HepG2 (cell line): ENCODE measurements at regions not wholly inside any gene's neighbourhood (a gene's known extent, or its start where the extent isn't known, plus 50 kb on each side); places are given as distances from the start of the nearest gene placed in this dataset. TPM values are rescaled to one million over a fixed set of nuclear protein-coding genes. Genes with fewer than 3 reads are reported as not detected.

Experiments used
- ATAC-seq: fragments of 200-7000 bp; cut with Tn5 transposase; 3 replicates; pipeline ENCODE4 v1.9.1; 2020; ENCODE audit warnings: mild to moderate bottlenecking, moderate library complexity
- BruUV-seq: library from RNA; stranded (reverse); fragments of 400-500 nt; replicated peaks from 2 replicates; lab custom pipeline; 2021; lab: Mats Ljungman, UMichigan
- CTCF ChIA-PET: fragments of 300-600 bp; formaldehyde crosslinking; extraction: SDS; loops from one replicate; lab custom pipeline; 2021; ENCODE audit warnings: low total read pairs, inconsistent platforms, low intra/inter-chr PET ratio; lab: Yijun Ruan, JAX
- POLR2A ChIA-PET: fragments of 350-600 bp; sonication (Branson Sonifier 250); formaldehyde crosslinking; loops from one replicate; lab custom pipeline; 2020; ENCODE audit warnings: antibody characterized with exemption, inconsistent platforms; lab: Yijun Ruan, JAX
- DNase-seq: peaks from one replicate; pipeline ENCODE4 v3.0.0-alpha.2; 2015; ENCODE audit warnings: low spot score
- FAIRE-seq: peaks from 3 replicates; lab custom pipeline; 2011; peaks lifted over from hg19 to GRCh38; lab: Jason Lieb, UNC
- H2AFZ ChIP-seq: one replicate; pipeline ENCODE4 v1.6.1; 2011; ENCODE audit warnings: low read length, inconsistent platforms
- H3K27ac ChIP-seq: fragments of 300-600 bp; 3 replicates; pipeline ENCODE4 v1.8.0; 2011; ENCODE audit warnings: mixed run types, mild to moderate bottlenecking, mixed read lengths, low read length, inconsistent platforms; ENCODE audit not compliant: insufficient read depth; ENCODE audit errors: extremely low read length
- H3K27me3 ChIP-seq, 2 experiments: fragments of 200-600 bp in 1 of 2; 2 replicates in 1 of 2; 3 replicates in 1 of 2; pipeline versions ENCODE4 v1.6.0 to v1.8.0; 2011; ENCODE audit warnings: low read length in 2 of 2, mild to moderate bottlenecking in 2 of 2, moderate library complexity in 2 of 2, inconsistent platforms in 1 of 2; ENCODE audit not compliant: insufficient read depth in 2 of 2, control insufficient read depth in 1 of 2
- H3K36me3 ChIP-seq, 2 experiments: fragments of 200-600 bp in 1 of 2; replicated peaks in 1 of 2; 2 replicates in 1 of 2; 3 replicates in 1 of 2; pipeline versions ENCODE4 v1.5.1 to v1.8.0; 2011; ENCODE audit warnings: low read length in 2 of 2, inconsistent platforms in 1 of 2; ENCODE audit not compliant: insufficient read depth in 2 of 2, control insufficient read depth in 1 of 2
- H3K4me1 ChIP-seq: 2 replicates; pipeline ENCODE4 v1.5.1; 2012; ENCODE audit warnings: low read length, inconsistent platforms; ENCODE audit not compliant: insufficient read depth
- H3K4me2 ChIP-seq: 2 replicates; pipeline ENCODE4 v1.6.0; 2011; ENCODE audit warnings: low read depth, low read length, inconsistent platforms
- H3K4me3 ChIP-seq, 3 experiments: fragments of 200-600 bp in 1 of 3; sonication (generic), shearing (Covaris generic) in 1 of 3; replicated peaks in 1 of 3; 2 replicates each; pipeline ENCODE4 v1.5.1; 2011 to 2016; ENCODE audit warnings: low read length in 3 of 3, inconsistent platforms in 2 of 3, low read depth in 2 of 3, mild to moderate bottlenecking in 2 of 3, control low read depth in 1 of 3, mixed read lengths in 1 of 3; ENCODE audit not compliant: insufficient read depth in 1 of 3
- H3K79me2 ChIP-seq: one replicate; pipeline ENCODE4 v1.6.1; 2011; ENCODE audit warnings: low read length, inconsistent platforms; ENCODE audit not compliant: insufficient read depth
- H3K9ac ChIP-seq: 2 replicates; pipeline ENCODE4 v1.6.0; 2011; ENCODE audit warnings: mild to moderate bottlenecking, low read depth, low read length, inconsistent platforms; ENCODE audit not compliant: insufficient read depth
- H3K9me3 ChIP-seq: 2 replicates; pipeline ENCODE4 v1.5.1; 2012; ENCODE audit warnings: mild to moderate bottlenecking, low read length
- H4K20me1 ChIP-seq: 2 replicates; pipeline ENCODE4 v1.6.0; 2011; ENCODE audit warnings: inconsistent platforms, mild to moderate bottlenecking, low read length, moderate library complexity; ENCODE audit not compliant: insufficient read depth
- NFE2L2 ChIP-seq: fragments of 150-350 bp; IDR thresholded peaks from 2 replicates; pipeline ENCODE4 v1.6.1; 2014; ENCODE audit warnings: low read length
- ZNF20 ChIP-seq: sonication (generic); formaldehyde crosslinking; IDR thresholded peaks from 2 replicates; pipeline ENCODE4 v1.4.0; 2020; ENCODE audit warnings: mild to moderate bottlenecking, moderate library complexity, missing genetic modification reagents
- ZNF546 ChIP-seq: sonication (generic); formaldehyde crosslinking; conservative IDR thresholded peaks from 2 replicates; pipeline ENCODE4 v1.8.1; 2023; ENCODE audit warnings: mild to moderate bottlenecking, missing genetic modification reagents
- ZNF773 ChIP-seq: sonication (generic); formaldehyde crosslinking; IDR thresholded peaks from 2 replicates; pipeline ENCODE4 v1.4.0; 2020; ENCODE audit warnings: missing genetic modification reagents, borderline replicate concordance
- WGBS: methylation state at CpG from one replicate; pipeline ENCODE4 v1.1.6; 2017; ENCODE audit warnings: low lambda C conversion rate; 5-methylcytosine and 5-hydroxymethylcytosine counted together
- in situ Hi-C: cut with HindIII; loops from 2 replicates; pipeline ENCODE4 v1.10.0; 2017; ENCODE audit warnings: low pct_unique_long_range_greater_than_20kb; ENCODE audit not compliant: extremely low pct_ligation_motif_present
- intact Hi-C: fragments of 100-400 bp; cut with micrococcal nuclease; formaldehyde crosslinking; loops from one replicate; pipeline ENCODE4 v1.10.0; 2022; ENCODE audit not compliant: unreplicated experiment
- microRNA-seq: library from miRNA; unstranded; fragments of <30 nt; microRNA quantifications from one replicate; pipeline ENCODE4, GENCODE V29; 2020
- small RNA-seq, 3 experiments: library from RNA; depleted of rRNA; stranded (forward); fragments of <200 nt; gene quantifications; one replicate each; pipeline ENCODE3, GENCODE V24; 2012; ENCODE audit warnings: low read depth in 2 of 3, low replicate concordance in 1 of 3; ENCODE audit not compliant: insufficient read length in 3 of 3, insufficient read depth in 2 of 3
- TF ChIP-seq, protein P1 (sequence below): sonication (generic); formaldehyde crosslinking; IDR thresholded peaks from 2 replicates; pipeline ENCODE4 v1.4.0; 2020; ENCODE audit warnings: missing genetic modification reagents
- TF ChIP-seq, protein P2 (sequence below): IDR thresholded peaks from 2 replicates; pipeline ENCODE4 v1.6.1; 2016; ENCODE audit warnings: low read depth, control low read depth
- TF ChIP-seq, protein P3 (sequence below): sonication (generic); formaldehyde crosslinking; IDR thresholded peaks from 2 replicates; pipeline ENCODE4 v1.4.0; 2020; ENCODE audit warnings: low read depth, mild to moderate bottlenecking, missing genetic modification reagents

DNA sequence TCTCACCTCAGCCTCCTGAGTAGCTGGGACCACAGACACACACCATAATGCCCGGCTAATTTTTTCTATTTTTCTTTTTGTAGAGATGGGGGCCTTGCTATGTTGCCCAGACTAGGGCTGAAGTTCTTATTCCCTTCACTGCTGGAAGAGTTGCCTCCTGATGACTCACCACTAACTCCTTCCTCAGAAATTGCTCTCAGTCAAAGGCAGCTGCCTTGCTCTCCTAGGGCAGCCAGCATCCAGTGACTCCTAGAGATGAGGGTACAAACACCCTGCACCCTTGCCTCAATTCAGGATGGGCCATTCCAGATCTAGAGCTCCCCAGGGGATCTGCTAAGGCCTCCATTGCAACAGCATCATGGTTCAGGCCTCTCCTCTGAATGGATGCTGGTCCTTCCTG, 54.0 kb upstream of the RASSF8 start (continued):
- TF ChIP-seq ZNF773 (CRISPR knock-in tag) (no peak), ZNF20 (no peak)
- TF ChIP-seq, protein P1, sequence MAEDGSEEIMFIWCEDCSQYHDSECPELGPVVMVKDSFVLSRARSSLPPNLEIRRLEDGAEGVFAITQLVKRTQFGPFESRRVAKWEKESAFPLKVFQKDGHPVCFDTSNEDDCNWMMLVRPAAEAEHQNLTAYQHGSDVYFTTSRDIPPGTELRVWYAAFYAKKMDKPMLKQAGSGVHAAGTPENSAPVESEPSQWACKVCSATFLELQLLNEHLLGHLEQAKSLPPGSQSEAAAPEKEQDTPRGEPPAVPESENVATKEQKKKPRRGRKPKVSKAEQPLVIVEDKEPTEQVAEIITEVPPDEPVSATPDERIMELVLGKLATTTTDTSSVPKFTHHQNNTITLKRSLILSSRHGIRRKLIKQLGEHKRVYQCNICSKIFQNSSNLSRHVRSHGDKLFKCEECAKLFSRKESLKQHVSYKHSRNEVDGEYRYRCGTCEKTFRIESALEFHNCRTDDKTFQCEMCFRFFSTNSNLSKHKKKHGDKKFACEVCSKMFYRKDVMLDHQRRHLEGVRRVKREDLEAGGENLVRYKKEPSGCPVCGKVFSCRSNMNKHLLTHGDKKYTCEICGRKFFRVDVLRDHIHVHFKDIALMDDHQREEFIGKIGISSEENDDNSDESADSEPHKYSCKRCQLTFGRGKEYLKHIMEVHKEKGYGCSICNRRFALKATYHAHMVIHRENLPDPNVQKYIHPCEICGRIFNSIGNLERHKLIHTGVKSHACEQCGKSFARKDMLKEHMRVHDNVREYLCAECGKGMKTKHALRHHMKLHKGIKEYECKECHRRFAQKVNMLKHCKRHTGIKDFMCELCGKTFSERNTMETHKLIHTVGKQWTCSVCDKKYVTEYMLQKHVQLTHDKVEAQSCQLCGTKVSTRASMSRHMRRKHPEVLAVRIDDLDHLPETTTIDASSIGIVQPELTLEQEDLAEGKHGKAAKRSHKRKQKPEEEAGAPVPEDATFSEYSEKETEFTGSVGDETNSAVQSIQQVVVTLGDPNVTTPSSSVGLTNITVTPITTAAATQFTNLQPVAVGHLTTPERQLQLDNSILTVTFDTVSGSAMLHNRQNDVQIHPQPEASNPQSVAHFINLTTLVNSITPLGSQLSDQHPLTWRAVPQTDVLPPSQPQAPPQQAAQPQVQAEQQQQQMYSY (CRISPR knock-in tag) = no peak

DNA sequence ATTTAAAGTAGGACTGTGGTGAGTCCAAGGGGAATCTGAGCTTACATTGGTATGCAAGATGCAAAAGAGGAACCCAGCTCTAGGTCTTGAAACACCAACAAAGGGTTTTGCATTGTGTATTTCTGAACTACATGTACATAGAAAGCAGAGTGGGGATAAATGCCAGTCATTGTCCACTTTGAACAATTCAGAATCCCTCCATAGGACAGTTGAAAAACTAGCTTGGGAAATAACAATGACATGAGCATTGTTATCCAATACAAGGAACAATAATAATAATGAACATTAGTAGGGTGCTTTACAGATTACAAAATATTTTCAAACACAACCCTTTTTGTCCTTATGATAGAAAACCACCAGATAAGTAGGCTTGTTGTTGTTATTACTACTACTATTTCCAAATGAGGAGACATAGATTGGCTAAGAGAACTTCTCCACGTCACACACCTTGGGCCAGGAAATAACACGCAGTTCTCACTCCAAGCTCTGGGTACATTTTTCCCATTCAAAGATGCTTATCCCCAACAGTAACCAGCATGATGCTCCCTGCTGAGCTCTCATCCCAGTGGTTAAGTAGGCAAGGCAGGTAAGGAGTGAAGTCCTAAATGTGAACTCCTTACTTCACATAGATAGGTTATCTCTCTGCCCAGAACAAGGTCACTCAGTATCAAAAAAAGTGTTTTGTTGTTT, 51.7 kb upstream of the RASSF8 start:
- no TSS peak for BruUV-seq
- no peak for ATAC-seq
- H3K27ac ChIP-seq = no peak overlapping the region
- no peak overlapping the region for H3K9ac ChIP-seq
- DNase-seq = no peak
- H3K4me3 ChIP-seq = no peak overlapping the region
- ChIA-PET CTCF (no interaction called here), POLR2A (no interaction called here)
- no peaks in the 10 kb centered on the region for H3K79me2 ChIP-seq
- no peaks in the 10 kb centered on the region for H3K9me3 ChIP-seq
- in situ Hi-C loops (no loop called here), intact Hi-C loops (no loop called here)
- TF ChIP-seq, protein P2, sequence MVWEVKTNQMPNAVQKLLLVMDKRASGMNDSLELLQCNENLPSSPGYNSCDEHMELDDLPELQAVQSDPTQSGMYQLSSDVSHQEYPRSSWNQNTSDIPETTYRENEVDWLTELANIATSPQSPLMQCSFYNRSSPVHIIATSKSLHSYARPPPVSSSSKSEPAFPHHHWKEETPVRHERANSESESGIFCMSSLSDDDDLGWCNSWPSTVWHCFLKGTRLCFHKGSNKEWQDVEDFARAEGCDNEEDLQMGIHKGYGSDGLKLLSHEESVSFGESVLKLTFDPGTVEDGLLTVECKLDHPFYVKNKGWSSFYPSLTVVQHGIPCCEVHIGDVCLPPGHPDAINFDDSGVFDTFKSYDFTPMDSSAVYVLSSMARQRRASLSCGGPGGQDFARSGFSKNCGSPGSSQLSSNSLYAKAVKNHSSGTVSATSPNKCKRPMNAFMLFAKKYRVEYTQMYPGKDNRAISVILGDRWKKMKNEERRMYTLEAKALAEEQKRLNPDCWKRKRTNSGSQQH (CRISPR knock-in tag) = no peak
- TF ChIP-seq NFE2L2 (peak; percentile 27; the same call in 1 of the 2 replicates), ZNF546 (CRISPR knock-in tag) (no peak)
- TF ChIP-seq, protein P3, sequence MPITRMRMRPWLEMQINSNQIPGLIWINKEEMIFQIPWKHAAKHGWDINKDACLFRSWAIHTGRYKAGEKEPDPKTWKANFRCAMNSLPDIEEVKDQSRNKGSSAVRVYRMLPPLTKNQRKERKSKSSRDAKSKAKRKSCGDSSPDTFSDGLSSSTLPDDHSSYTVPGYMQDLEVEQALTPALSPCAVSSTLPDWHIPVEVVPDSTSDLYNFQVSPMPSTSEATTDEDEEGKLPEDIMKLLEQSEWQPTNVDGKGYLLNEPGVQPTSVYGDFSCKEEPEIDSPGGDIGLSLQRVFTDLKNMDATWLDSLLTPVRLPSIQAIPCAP (CRISPR knock-in tag) = no peak
- no peaks in the 10 kb centered on the region for H3K36me3 ChIP-seq
- no peaks in the 10 kb centered on the region for H3K27me3 ChIP-seq
- H3K4me1 ChIP-seq = no peaks in the 10 kb centered on the region
- H4K20me1 ChIP-seq = no peaks in the 10 kb centered on the region
- H2AFZ ChIP-seq = no peak overlapping the region
- 37% methylated on average over 2 of the region's 2 CpGs for WGBS
- FAIRE-seq = no peak
- H3K4me2 ChIP-seq = no peak overlapping the region

Small RNAs in the stretch of these regions (microRNA-seq; reads per million reads assigned to microRNA genes)
- not detected for gene MIR4302

Small RNAs in the stretch of these regions (small RNA-seq; reads per million reads assigned to genes)
- gene RN7SKP262 = 0 reads per million in 3 experiments
